GM11168 (cell line): ENCODE measurements at regions not wholly inside any gene's neighbourhood (a gene's known extent, or its start where the extent isn't known, plus 50 kb on each side); places are given as distances from the start of the nearest gene placed in this dataset.

Experiments
- in situ Hi-C: fragments of 300-500 bp; cut with MboI; formaldehyde crosslinking; loops from one replicate; pipeline ENCODE4 v1.12.0; 2022; ENCODE audit warnings: low sequenced_read_pairs; ENCODE audit not compliant: unreplicated experiment

DNA sequence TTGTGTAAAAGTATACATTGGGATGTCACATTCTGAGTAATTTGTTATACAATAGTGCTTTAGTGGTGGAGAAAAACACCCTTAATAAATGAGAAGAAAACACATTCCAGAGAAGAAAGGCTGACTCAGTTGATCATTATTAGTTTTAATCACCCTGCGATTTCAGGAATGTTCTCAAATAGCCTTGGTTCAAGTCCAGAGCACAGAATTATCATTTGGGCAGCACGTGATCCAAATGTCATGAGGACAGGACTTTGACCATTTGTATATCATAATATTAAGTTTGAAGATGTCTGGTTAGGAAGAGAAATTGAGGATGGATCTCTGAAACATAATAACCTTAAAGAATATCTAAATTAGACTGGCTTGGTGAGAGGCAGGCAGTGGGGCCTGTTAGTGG, 1434.3 kb upstream of the TENM3 start:
- in situ Hi-C loops = no loop called here

DNA sequence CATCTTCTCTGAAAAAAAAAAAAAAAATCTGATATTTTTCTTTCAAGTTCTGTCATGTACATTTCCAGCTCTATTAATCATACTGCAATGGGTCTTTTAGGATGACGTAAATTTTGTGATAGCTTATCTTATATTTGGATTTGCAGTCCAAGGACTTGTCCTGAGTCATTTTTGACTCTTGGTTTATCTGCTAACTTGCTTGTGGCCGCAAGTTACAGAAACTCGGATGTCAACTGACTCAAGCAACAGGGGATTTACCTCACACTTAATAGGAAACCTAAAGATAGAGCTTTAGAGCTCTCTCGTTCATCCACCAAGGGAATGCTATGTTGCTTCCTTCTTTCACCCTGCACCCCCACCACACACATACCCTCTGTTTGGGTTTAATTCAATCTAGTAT, 1433.8 kb upstream of the TENM3 start:
- in situ Hi-C loops = no loop called here

- in situ Hi-C loops = no loop called here
These were observed 1432.6 kb upstream of the TENM3 start for GRCh38 chr4:180810581-180810980.

DNA sequence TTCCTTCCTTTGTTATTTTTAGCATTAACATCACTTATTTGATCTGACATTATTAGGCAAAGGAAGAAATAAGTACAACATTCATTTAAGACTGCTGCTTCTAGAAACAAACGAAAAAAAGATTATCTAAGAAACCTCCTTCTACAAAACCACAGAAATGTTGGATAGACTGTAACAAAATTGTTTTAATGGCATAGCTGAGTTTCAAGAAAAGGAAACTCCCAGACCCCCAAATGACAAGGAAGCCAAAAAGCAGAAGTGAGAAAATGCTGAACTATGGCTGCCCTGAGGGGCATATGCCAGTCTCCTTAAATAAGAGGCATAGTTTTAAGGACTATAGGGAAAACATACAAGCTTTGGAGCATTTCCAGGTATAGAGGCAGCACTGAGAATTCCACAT, 1431.6 kb upstream of the TENM3 start:
- in situ Hi-C loops = no loop called here

DNA sequence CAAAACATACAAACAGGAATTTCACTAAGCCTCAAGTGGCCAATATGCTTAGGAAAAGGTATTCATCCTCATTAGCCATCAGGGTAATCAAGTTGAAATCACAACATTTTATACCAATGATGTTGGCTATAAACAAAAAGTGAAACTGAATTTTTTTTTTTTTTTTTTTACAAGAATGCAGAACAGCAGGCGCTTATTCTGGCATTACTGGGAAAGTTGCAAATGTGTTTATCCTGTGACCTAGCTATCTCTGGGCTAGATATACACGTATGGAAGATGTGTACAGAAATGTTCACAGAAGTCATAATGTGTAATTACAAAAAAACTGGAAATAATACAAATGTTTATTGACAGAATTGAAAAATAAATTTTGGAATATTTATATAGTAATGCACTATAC, 1430.4 kb upstream of the TENM3 start:
- in situ Hi-C loops = no loop called here

- in situ Hi-C loops = no loop called here
These were observed 1428.3 kb upstream of the TENM3 start for GRCh38 chr4:180814875-180815417.

DNA sequence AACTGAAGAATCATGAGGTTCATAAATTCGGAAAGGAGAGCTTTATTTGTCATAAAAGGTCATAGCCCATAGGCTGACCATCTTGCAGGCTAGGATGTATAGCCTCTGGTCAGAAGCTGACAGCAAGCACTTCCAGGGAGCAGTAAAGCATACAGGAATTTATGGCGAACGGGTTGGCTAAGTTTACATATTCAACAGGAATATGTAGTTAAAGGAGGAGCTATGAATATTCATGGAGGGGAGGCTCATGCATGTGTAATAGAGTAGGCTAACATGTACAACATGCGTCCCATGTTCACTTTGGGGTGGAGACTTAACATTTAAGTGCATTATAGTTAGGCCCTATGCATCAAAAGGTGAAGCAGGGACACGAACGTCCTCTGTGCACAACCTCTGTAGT, 1425.7 kb upstream of the TENM3 start:
- in situ Hi-C loops = no loop called here

DNA sequence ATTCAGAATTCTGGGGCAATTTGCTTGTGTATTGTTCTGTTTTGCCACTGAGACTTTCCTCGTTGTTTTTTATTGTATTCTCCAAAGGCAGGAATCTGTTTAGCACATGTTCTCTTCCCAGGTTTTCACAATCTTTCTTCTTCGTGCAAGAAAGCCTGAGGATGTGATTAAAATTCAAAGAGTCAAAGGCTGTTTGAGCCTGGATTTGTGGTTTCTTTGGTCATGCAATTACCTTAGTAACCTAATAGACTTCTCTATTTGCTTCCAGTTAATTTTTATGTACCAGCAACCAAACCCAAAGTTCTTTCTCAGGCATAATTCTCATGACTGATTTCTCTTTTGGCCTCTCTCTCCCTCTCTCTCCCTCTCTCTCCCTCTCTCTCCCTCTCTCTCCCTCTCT, 1420.1 kb upstream of the TENM3 start:
- in situ Hi-C loops = no loop called here

GRCh38 chr4:180827232-180828009, 1415.8 kb upstream of the TENM3 start:
- in situ Hi-C loops = no loop called here

GRCh38 chr4:180828455-180829018, 1414.7 kb upstream of the TENM3 start:
- in situ Hi-C loops = no loop called here

DNA sequence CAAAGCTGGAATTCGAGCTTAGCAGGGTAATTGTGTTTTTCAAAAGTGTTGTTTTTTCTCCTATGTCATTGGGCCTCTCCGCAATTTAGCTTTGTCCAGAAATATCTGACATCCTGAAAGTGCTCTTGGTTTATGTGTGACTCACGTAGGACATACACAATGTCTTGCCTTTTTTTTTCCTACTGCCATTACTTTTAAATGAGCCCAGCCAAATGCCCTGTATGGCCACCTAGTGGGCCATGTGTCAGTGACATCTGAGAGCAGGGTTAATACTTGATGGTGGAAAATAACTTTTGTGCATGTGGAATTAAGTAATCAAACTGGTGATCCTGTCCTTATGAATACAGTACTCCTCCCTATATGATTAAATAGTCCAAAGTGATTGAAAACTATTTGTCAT, 1411.1 kb upstream of the TENM3 start:
- in situ Hi-C loops = no loop called here

- in situ Hi-C loops = no loop called here
These were observed 1403.1 kb upstream of the TENM3 start for GRCh38 chr4:180840142-180840541.

- in situ Hi-C loops = no loop called here
These were observed 1392.8 kb upstream of the TENM3 start for GRCh38 chr4:180850318-180850940.

DNA sequence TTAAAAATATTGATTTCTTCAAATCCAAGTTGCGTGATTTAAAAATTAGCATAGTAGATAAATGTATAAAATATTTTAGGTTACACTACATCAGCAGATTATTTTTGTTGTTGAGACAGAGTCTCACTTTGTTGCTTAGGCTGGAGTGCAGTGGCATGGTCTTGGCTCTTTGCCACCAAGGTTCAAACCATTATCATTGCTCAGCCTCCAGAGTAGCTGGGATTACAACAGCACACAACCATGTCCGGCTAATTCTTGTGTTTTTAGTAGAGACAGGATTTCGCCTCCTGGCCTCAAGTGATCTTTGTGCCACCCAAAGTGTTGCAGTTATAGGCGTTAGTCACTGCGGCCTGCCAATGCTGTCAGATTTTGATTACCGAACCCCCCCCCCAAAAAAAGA, 1390.5 kb upstream of the TENM3 start:
- in situ Hi-C loops = no loop called here

DNA sequence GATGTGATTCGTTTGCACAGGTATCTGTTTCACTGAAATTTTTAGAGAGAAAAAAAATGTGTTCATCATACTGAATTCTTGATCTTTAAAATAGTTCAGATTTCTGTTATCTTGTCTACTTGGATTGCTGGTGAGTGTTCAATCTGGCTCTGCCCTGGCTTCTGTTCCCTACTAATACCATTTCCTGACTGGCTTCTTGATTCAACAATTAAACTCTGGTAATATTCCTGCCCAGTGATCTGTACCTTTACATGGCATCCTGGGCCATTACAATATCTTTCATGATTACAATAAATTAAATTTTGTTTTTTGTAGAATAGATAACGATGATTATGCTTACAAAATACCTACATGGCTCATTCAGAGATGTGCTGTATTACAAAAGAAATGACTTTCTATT, 1388.0 kb upstream of the TENM3 start:
- in situ Hi-C loops = no loop called here

DNA sequence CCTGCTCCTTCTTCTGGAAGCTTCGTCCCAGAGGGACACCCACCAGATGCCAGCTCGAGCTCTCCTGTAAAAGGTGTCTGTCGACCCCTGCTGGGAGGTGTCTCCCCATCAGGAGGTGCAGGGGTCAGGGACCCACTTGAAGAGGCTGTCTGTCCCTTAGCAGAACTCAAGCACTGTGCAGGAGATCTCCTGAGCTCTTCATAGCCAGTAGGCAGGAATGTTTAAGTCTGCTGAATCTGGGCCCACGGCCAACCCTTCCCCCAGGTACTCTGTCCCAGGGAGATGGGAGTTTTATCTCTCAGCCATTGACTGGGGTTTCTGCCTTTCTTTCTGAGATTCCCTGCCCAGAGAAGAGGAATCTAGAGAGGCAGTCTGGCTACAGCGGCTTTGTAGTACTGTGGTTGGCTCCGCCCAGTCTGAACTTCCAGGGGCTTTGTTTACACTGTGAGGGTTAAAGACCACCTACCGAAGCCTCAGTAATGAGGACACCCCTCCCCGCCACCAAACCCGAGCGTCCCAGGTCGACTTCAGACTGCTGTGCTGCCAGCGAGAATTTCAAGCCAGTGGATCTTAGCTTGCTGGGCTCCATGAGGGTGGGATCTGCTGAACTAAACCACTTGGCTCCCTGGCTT, 1383.0 kb upstream of the TENM3 start:
- in situ Hi-C loops = no loop called here

DNA sequence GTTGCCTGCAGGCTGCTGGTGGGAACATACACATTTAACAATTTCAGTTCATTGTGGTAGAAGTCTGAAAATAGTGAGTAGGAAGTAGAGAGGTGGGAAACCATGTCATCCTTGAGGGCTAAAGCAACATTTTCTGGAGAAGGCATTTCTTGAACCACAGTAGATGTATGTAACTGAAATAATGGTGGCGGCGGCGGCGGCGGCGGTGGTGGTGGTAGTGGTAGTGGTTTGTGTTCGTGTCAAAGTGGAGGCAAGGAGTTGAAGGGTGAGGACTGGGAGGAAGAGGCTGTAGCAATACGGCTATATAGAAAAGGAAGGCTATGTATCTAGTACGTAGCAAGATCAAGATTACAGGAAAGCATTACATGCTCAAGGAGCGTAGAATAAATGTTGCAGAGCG, 1381.6 kb upstream of the TENM3 start:
- in situ Hi-C loops = no loop called here

- in situ Hi-C loops = no loop called here
These were observed 1376.1 kb upstream of the TENM3 start for GRCh38 chr4:180866933-180867643.

GRCh38 chr4:180870623-180871022, 1372.6 kb upstream of the TENM3 start:
- in situ Hi-C loops = no loop called here

GRCh38 chr4:180898305-180898704, 1344.9 kb upstream of the TENM3 start:
- in situ Hi-C loops = no loop called here
